GM21526 (cell line): ENCODE measurements at regions not wholly inside any gene's neighbourhood (a gene's known extent, or its start where the extent isn't known, plus 50 kb on each side); places are given as distances from the start of the nearest gene placed in this dataset.
"Not testable (repeated sequence)": the region's sequence is repeated elsewhere in the genome, so short reads cannot be mapped to it uniquely, and the experiment has no call there.

Experiments
- ATAC-seq: cut with Tn5 transposase; IDR thresholded peaks from one replicate; pipeline ENCODE4 v1.9.1; 2021; ENCODE audit warnings: moderate library complexity; ENCODE audit not compliant: unreplicated experiment, low FRiP score

DNA sequence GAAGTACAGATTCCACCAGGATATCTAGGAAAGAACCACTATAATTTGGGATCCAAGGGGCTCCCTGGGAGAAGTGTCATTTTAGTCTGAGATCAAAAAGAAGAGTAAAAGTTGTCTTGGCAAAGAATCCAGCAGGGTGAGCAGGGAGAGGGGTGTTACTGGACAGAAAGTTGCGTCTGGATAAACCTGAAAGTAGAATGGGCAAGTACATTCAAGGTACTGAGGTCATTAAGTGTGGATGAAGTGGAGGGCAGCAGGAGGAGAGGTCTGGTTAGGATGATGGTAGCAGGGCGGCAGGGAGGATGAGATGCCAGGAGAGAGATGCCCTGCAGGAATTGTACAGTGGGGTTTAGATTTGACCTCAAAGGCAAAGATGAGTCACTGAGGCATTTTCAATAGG is 253.3 kb downstream of the KLF13 start:
- ATAC-seq = no peak

DNA sequence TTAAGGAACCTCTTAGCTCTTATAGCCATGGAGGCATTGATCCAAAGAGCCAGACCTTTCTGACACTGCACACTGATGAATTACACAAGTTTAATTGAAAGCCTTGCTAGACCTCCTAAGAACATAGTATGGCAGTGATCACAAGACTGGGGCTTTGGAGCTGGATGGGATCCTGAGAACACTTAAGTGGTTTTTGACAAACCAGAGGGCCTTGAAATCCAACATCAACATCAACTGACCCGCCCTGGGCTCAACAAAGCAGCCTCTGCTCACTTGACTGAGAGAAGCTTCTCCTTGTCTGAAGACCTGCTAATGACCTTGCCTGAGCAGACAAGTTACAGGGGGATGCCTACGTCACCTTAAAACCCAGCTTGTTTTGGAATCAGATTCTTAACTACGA is 257.6 kb downstream of the KLF13 start:
- no peak for ATAC-seq

DNA sequence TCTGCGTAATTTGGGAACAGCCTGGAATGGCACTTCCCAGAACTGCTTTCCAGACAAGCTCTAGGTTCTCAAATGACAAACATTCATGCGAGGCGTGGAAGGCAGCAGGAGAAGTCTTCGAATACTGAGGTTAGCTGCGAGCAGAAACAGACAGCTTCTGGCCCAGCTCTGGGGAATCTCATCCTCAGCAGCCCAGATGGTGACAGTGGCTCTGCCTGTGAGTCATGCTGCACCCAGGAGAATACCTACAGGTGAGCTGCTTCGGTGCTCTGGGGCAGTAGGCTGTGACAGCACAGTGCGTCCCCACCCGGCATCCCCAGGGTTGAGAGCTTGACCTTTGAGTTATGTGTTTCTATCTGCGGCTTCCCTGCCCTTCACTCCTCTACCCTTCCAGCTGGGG is 258.6 kb downstream of the KLF13 start:
- ATAC-seq = no peak

DNA sequence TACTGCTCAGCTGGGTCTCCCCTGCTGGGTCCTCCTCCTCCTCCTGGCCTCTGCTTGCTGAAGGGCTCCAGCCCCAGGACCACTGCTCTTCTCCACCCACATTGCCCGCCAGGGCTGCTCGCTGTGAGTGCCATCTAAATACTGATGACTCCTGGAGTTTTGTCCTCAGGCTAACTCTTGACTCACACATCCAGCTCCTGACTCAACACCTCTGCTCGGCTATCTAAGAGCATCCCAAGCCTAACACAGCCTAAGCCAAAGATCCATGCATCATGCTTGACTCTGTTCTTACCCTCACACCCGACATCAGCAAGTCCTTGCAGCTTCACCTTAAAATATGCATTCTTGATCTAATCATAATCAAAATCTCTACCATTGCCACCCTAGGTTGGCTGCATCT is 260.2 kb downstream of the KLF13 start:
- ATAC-seq = no peak

DNA sequence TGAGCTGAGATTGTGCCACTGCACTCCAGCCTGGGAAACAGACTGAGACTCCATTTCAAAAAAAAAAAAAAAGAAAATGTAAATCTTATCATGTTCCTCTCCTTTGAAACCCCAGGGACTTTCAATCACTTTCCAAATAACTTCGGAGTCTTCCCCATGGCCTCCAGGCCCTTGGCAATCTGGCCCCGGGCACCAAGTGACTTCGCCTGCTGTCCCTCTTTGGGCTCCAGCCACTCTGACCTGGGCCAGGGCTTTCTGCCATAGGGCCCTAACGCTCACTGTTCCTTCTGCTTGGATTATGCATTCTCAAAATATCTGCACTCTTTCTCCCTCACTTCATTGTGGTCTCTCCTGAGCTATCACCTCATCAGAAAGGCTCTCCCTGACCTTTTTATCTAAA is 260.9 kb downstream of the KLF13 start:
- ATAC-seq = no peak

DNA sequence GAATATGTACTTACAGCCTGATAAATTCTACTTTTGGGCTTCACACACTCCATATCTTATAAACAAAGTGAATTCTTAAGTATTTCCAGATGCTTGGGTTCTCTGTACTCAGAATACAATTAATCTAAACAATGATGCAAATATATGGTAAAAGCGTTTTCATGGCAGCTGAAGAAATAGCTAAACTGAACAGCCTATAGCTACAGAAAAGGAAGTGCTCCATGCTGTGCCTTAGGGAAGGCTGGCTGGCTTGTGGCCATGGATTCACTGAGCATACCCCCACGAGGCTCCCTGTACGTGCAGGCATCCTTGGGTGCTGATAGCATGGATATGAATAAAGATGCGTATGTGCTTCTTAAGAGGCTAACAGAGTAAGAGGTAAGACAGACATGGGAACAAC is 264.0 kb downstream of the KLF13 start:
- ATAC-seq = no peak

DNA sequence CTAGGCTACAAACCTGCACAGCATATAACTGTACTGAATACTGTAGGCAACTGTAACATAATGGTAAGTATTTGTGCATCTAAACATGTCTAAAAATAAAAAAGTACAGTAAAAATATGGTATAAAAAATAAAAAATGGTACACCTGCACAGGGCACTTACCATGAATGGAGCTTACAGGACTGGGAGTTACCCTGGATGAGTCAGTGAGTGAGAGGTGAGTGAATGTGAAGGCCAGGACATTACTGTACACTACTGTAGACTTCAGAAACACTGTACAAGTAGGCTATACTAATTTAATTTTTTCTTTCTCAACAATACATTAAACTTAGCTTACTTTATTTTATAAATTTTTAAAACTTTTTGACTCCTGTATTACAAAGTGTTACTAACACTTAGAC is 265.3 kb downstream of the KLF13 start:
- ATAC-seq = no peak

DNA sequence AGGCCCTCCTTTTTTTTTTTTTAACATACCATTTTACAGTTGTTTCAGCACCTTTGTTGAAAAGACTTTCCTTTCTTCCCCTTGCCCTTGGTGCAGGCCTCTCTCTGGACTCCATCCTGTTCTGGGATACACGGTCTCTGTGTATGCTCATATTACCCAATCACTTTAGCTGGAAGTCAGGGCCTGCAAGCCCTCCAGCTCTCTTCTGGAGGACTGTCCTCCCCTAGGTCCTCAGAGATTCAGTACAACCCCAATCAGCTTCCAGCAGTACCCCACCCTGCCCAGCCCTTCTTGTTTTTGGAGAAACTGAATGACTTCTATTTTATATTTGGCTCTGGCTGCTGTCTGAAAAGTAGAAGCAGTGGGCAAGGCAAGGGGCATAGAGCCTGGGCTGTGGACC is 270.8 kb downstream of the KLF13 start:
- ATAC-seq = no peak

DNA sequence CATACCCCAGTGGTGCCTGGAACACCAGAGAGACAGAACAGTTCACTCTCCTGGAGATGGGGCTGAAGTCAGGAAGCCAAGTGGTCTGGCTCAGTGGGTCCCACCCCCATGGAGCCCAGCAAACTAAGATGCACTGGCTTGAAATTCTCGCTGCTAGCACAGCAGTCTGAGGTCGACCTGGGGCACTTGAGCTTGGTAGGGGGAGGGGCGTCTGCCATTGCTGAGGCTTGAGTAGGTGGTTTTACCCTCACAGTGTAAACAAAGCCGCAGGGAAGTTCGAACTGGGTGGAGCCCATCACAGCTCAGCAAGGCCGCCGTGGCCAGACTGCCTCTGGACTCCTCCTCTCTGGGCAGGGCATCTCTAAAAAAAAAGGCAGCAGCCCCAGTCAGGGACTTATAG is 272.0 kb downstream of the KLF13 start:
- ATAC-seq = no peak

DNA sequence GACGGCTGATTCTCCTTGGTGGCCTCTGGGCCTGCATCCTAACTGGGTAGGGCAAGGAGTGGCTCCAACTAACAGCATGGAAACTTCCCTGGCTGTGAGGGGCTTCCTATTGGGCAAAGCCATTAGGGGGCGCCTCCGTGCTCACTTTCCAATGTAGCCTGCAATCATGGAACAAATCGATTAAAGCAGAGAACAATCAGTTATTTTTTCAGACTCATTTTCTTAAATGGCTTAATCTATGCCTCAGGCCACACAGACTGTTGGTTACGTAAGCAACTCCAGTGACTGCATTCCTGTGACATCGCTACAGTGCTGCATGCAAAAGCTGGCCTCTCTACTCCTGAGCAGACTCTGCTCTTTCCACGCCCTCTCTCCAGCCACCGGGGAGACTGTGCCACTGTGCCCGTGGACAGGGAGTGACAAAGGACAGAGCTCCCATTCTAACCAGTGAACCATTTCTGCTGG is 278.9 kb downstream of the KLF13 start:
- ATAC-seq = no peak

DNA sequence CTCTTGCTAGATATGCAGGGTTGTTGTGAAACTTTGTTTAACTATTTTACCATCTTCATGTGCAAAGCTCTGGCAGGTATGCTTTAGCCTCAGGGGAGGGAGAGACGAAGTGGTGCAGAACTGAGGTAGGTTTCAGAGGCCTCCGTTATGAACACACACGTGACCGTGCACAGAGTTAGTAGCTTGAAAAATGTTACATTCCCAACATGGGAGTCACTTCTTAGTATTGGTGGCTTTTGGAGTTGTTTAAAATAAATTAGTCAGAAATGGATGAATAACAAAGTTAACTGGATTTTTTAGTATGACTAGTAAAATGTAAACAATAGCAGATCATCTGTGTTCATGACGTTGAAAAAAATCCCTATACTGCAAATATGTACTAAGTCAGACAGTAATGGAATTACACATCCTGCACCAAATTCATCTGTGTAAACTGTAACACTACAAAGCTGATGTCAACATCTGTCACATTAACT is 279.6 kb downstream of the KLF13 start:
- ATAC-seq = no peak

DNA sequence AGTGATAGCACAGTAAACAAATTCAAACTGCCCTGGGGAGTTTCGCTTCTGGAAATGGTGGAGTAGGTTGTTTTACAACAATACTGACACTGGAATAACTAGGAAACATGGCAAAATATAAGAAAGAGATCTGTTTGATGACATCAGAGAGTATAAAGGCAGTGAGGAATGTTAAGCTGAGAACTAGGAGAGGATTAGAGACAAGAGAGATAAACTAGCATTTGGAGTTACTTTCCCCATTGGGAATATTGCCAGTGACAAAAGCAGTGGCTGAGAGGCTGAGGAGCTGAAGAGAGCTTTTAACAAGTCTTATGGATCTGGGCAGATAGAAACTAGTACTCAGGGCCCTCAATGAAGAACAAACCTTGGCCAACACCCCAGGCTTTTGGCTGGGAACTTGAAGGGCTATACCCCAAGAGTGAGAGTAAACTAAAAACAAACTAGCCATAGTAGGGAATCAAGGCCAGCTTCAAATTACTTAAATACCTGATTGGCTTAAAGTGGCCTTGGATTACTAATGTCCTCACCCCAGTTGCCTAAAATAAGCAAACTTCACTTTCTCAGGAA is 280.4 kb downstream of the KLF13 start:
- no peak for ATAC-seq

DNA sequence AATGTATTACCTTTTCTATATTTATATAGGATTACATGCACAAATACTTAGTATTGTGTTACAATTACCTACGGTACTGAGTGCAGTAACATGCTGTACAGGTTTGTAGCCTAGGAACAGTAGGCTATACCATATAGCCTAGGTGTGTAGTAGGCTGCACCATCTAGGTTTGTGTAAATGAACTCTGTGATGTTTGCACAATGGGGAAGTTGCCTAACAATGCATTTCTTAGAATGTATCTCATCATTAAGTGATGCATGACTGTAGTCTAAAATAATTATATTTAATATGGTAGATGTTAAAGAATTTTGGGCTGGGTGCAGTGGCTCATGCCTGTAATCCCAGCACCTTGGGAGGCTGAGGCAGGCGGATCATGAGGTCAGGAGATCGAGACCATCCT is 281.0 kb downstream of the KLF13 start:
- ATAC-seq = no peak

DNA sequence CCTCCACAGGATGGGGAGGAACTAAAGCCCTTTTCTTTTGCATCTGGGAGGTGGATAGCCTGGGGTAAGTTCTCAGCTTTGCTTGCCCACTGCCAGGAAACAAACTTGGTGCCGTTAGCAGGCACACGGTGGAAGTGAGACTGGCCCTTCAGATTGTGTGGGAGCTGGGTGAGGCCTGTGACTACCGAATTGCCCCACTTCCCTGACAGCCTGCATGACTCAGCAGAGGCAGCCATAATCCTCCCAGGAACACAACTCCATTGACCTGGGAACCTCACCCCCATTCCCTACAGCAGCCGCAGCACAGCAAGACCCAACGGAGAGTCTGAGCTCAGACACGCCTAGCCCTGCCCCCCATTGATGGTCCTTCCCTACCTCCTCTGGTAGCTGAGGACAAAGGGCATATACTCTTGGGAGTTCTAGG is 282.6 kb downstream of the KLF13 start:
- ATAC-seq = no peak

DNA sequence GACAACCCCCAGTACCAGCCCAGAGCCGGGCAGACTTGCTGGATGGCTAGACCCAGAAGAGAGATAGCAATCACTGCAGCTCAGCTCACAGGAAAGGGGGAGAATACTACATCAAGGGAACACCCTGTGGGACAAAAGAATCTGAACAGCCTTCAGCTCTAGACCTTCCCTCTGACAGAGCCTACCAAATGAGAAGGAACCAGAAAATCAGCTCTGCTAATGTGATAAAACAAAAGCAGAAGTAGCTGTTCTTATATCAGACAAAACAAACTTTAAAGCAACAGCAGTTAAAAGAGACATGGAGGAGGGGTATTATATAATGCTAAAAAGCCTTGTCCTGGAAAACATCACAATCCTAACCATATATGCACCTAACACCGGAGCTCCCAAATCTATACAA is 283.3 kb downstream of the KLF13 start:
- no peak for ATAC-seq

DNA sequence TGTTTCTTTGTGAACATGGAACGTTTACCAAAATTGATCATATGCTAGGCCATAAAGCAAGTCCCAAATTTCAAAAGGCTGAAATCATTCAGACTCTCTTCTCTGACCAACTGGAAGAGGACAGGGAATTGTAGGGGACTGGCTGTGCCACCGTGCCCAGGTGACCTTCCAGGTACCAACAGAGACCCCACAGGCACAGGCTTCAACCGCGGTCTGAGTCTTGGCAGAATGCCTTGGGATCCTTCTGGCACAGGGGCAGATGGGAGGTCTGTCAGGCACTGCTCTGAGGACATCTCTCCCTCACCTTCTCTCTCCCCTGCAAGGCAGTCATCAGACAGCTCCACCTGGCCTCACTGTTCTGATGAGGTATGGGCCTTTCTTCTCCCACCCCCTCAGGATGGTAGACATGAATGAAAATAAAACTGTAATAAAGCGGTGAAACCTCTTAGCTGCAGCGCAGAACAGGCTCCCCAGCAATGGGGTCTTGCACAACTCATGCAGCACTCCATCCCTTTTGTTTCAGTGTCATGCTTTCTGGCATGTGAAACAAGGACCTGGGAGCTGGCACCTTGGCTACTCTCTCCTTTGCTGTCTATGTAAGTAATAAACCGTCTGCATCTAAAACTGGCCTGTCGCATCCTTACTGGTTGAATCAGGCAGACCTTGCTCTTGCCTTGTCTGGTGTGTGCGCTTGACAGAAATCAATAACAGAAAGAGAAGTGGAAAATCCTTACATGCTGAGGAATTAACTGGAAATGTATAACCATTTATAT is 289.2 kb downstream of the KLF13 start:
- no peak for ATAC-seq

DNA sequence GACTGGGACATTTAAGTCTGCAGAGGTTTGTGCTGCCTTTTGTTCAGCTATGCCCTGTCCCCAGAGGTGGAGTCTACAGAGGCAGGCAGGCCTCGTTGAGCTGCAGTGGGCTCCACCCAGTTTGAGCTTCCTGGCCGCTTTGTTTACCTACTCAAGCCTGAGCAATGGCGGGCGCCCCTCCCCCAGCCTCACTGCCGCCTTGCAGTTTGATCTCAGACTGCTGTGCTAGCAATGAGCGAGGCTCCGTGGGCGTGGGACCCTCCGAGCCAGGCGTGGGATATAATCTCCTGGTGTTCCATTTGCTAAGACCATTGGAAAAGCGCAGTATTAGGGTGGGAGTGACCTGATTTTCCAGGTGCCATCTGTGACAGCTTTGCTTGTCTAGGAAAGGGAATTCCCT is 296.7 kb downstream of the KLF13 start:
- not testable (repeated sequence) for ATAC-seq

DNA sequence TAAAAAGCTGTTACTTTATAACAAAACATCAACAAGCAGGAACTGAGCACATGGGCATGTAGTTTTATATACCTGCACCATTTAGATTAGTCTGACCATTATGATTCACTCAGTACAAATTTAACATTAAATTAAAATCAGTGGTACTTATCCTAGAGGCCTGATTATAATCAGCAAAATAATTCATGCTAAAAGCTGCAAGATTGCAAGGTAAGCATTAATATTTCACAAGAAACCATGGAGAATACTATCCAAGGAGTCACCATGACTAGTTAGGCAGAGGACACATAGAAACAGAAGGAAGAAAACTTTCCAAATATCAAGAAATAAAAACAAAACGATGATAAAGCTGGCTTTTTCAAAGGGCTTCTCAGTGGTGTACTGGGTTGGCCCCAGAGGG is 297.5 kb downstream of the KLF13 start:
- ATAC-seq = not testable (repeated sequence)

DNA sequence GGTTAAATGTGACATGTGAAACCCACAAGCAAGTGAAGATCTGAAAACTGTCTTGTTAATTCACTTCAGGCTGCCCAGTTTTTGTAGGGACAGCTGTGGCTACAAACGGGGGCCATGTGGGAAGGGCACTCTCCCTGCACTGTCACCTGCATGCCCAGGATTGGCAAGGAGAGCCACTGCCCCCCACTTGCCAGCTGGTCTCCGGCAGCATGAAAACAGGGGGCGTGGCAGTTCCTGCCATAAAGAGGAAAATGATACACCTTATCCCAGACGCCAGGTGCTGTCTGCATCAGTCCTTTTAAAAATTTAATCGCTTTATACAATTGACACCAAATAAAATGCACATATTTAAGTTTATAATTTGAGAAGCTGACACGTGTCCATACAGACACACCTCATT is 309.1 kb downstream of the KLF13 start:
- not testable (repeated sequence) for ATAC-seq

DNA sequence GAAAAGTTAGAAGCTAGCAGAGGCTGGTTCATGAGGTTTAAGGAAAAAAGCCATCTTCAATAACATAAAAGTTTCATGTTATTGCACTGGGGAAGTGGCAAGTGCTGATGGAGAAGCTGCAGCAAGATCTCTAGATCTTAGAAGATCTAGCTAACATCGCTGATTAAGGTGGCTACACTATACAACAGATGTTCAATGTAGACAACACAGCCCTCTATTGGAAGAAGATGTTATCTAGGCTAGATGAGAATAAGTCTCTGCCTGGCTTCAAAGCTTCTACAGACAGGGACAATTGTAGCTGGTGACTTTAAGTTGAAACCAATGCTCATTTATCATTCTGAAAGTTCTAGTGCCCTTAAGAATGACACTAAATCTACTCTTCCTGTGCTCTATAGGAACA is 310.3 kb downstream of the KLF13 start:
- not testable (repeated sequence) for ATAC-seq

DNA sequence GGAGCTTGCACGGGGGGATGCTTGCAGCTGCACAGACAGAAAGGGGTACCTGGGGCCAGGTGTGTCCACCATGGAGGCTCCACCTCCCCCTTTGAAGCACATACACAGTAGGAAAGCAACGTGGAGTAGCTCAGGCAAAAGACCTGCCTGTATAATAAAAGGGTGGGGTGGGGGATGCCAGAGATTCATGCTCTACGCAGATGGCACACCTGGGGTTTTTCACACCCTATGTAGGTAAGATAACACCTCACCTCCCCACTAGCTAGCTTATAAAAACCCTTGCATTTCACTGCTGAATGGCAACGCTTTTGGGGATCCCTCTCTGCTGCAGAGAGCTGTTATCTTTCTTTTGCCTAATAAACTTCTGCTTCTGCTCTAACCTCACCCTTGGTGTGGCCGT is 317.3 kb downstream of the KLF13 start:
- not testable (repeated sequence) for ATAC-seq

DNA sequence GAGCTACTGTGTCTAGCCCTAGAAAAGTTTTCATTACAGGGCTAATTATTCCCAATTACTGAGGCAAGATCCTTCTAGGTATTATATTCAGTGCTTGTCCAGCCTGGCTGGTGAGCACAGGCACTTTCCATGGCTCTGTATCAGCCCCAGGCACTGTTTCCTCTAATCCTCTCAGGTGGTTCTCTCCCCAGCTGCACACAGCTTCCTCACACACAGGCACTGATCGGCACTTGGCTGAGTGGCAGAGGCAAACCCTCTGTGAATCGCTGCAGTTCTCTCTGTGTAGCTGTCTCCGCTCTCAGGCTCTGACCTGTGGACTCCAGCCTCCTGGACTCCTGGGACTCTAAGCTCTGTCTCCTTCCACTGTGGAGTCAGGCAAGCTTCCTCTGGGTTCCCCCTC is 318.1 kb downstream of the KLF13 start:
- ATAC-seq = not testable (repeated sequence)
